ENCODE measurements at regions not wholly inside any gene's neighbourhood (a gene's known extent, or its start where the extent isn't known, plus 50 kb on each side); places are given as distances from the start of the nearest gene placed in this dataset.
"Not testable (repeated sequence)": the region's sequence is repeated elsewhere in the genome, so short reads cannot be mapped to it uniquely, and the experiment has no call there.

- no peak for DNase-seq
These were observed 114.1 kb downstream of the RAB38 start for GRCh38 chr11:88061111-88061510.

GRCh38 chr11:88059326-88059725, 115.9 kb downstream of the RAB38 start:
- DNase-seq = no peak

- DNase-seq = no peak
These were observed 123.8 kb downstream of the RAB38 start for GRCh38 chr11:88051396-88051795.

- DNase-seq = no peak
These were observed 125.0 kb downstream of the RAB38 start for GRCh38 chr11:88050247-88050646.

GRCh38 chr11:88045288-88045687, 130.0 kb downstream of the RAB38 start:
- DNase-seq = not testable (repeated sequence)

GRCh38 chr11:88044658-88045057, 130.6 kb downstream of the RAB38 start:
- not testable (repeated sequence) for DNase-seq

- DNase-seq = no peak
These were observed 132.1 kb downstream of the RAB38 start for GRCh38 chr11:88043149-88043548.

GRCh38 chr11:88042647-88043046, 132.6 kb downstream of the RAB38 start:
- no peak for DNase-seq

GRCh38 chr11:88042238-88042637, 133.0 kb downstream of the RAB38 start:
- DNase-seq = no peak

GRCh38 chr11:88041679-88042078, 133.6 kb downstream of the RAB38 start:
- DNase-seq = no peak

GRCh38 chr11:88040148-88040496, 135.1 kb downstream of the RAB38 start:
- DNase-seq = no peak

GRCh38 chr11:88039476-88040147, 135.6 kb downstream of the RAB38 start:
- peak; percentile 69 for DNase-seq

- DNase-seq = no peak
These were observed 137.2 kb downstream of the RAB38 start for GRCh38 chr11:88038063-88038462.

GRCh38 chr11:88036701-88037100, 138.5 kb downstream of the RAB38 start:
- DNase-seq = no peak

- DNase-seq = no peak
These were observed 140.0 kb downstream of the RAB38 start for GRCh38 chr11:88035271-88035670.

- no peak for DNase-seq
These were observed 157.6 kb downstream of the RAB38 start for GRCh38 chr11:88017666-88018065.

GRCh38 chr11:88016392-88017170, 158.7 kb downstream of the RAB38 start:
- DNase-seq = no peak

- DNase-seq = no peak
These were observed 160.1 kb downstream of the RAB38 start for GRCh38 chr11:88015170-88015569.

GRCh38 chr11:88013508-88014065, 161.7 kb downstream of the RAB38 start:
- DNase-seq = no peak

- DNase-seq = peak; percentile 16
These were observed 162.8 kb downstream of the RAB38 start for GRCh38 chr11:88012456-88012855.

- no peak for DNase-seq
These were observed 199.2 kb downstream of the RAB38 start for GRCh38 chr11:87976009-87976408.

- DNase-seq = no peak
These were observed 200.4 kb downstream of the RAB38 start for GRCh38 chr11:87974797-87975196.

GRCh38 chr11:87972133-87972532, 203.1 kb downstream of the RAB38 start:
- DNase-seq = no peak

- DNase-seq = no peak
These were observed 203.9 kb downstream of the RAB38 start for GRCh38 chr11:87971354-87971753.

All from NCI-H1436 treated with DMSO at 0.1 percent for 48 hours (cell line).